ENCODE measurements at regions not wholly inside any gene's neighbourhood (a gene's known extent, or its start where the extent isn't known, plus 50 kb on each side); places are given as distances from the start of the nearest gene placed in this dataset.

GRCh38 chrX:125622899-125623298, 303.2 kb downstream of the TEX13C start:
- FAIRE-seq (no peak), DNase-seq (ENCODE audit: insufficient read length, low spot score) (no peak)
- TF ChIP-seq POLR2AphosphoS5 (IDR thresholded peaks at IDR 0.05; ENCODE audit: low read depth, low read length) (no peak), POU2F2 (IDR thresholded peaks at IDR 0.05; ENCODE audit: low read depth, low read length) (no peak), TAF1 (IDR thresholded peaks at IDR 0.05; ENCODE audit: low read depth, low read length) (no peak), SPI1 (IDR thresholded peaks at IDR 0.05; ENCODE audit: low read depth, low read length) (no peak), PAX5 (IDR thresholded peaks at IDR 0.05; ENCODE audit: insufficient read depth, low read length, severe bottlenecking) (no peak), POLR2A (IDR thresholded peaks at IDR 0.05; ENCODE audit: low read depth, low read length) (no peak)

GRCh38 chrX:125627676-125628075, 308.0 kb downstream of the TEX13C start:
- no peak for DNase-seq (ENCODE audit: insufficient read length, low spot score)
- TF ChIP-seq TAF1 (IDR thresholded peaks at IDR 0.05; ENCODE audit: low read depth, low read length) (no peak), PAX5 (IDR thresholded peaks at IDR 0.05; ENCODE audit: insufficient read depth, low read length, severe bottlenecking) (no peak), SPI1 (IDR thresholded peaks at IDR 0.05; ENCODE audit: low read depth, low read length) (no peak), POLR2A (IDR thresholded peaks at IDR 0.05; ENCODE audit: low read depth, low read length) (no peak), POU2F2 (IDR thresholded peaks at IDR 0.05; ENCODE audit: low read depth, low read length) (no peak), POLR2AphosphoS5 (IDR thresholded peaks at IDR 0.05; ENCODE audit: low read depth, low read length) (no peak)
- FAIRE-seq = no peak

- FAIRE-seq (no peak), DNase-seq (ENCODE audit: insufficient read length, low spot score) (no peak)
- TF ChIP-seq PAX5 (IDR thresholded peaks at IDR 0.05; ENCODE audit: insufficient read depth, low read length, severe bottlenecking) (no peak), POLR2AphosphoS5 (IDR thresholded peaks at IDR 0.05; ENCODE audit: low read depth, low read length) (no peak), POU2F2 (IDR thresholded peaks at IDR 0.05; ENCODE audit: low read depth, low read length) (no peak), SPI1 (IDR thresholded peaks at IDR 0.05; ENCODE audit: low read depth, low read length) (no peak), POLR2A (IDR thresholded peaks at IDR 0.05; ENCODE audit: low read depth, low read length) (no peak), TAF1 (IDR thresholded peaks at IDR 0.05; ENCODE audit: low read depth, low read length) (no peak)
Observed at GRCh38 chrX:125628435-125628834, 308.8 kb downstream of the TEX13C start.

- no peak for TF ChIP-seq SPI1 (IDR thresholded peaks at IDR 0.05; ENCODE audit: low read depth, low read length)
- TF ChIP-seq TAF1 (IDR thresholded peaks at IDR 0.05; ENCODE audit: low read depth, low read length) = no peak
- no peak for TF ChIP-seq PAX5 (IDR thresholded peaks at IDR 0.05; ENCODE audit: insufficient read depth, low read length, severe bottlenecking)
- TF ChIP-seq POLR2AphosphoS5 (IDR thresholded peaks at IDR 0.05; ENCODE audit: low read depth, low read length) = no peak
- TF ChIP-seq POLR2A (IDR thresholded peaks at IDR 0.05; ENCODE audit: low read depth, low read length) = no peak
- no peak for TF ChIP-seq POU2F2 (IDR thresholded peaks at IDR 0.05; ENCODE audit: low read depth, low read length)
- FAIRE-seq (no peak), DNase-seq (ENCODE audit: insufficient read length, low spot score) (no peak)
Observed at GRCh38 chrX:125641405-125641804, 321.7 kb downstream of the TEX13C start.

GRCh38 chrX:125646195-125646594, 326.5 kb downstream of the TEX13C start:
- FAIRE-seq = no peak
- no peak for TF ChIP-seq POU2F2 (IDR thresholded peaks at IDR 0.05; ENCODE audit: low read depth, low read length)
- no peak for TF ChIP-seq TAF1 (IDR thresholded peaks at IDR 0.05; ENCODE audit: low read depth, low read length)
- no peak for TF ChIP-seq POLR2A (IDR thresholded peaks at IDR 0.05; ENCODE audit: low read depth, low read length)
- TF ChIP-seq PAX5 (IDR thresholded peaks at IDR 0.05; ENCODE audit: insufficient read depth, low read length, severe bottlenecking) = no peak
- TF ChIP-seq POLR2AphosphoS5 (IDR thresholded peaks at IDR 0.05; ENCODE audit: low read depth, low read length) = no peak
- TF ChIP-seq SPI1 (IDR thresholded peaks at IDR 0.05; ENCODE audit: low read depth, low read length) = no peak
- no peak for DNase-seq (ENCODE audit: insufficient read length, low spot score)

- FAIRE-seq (no peak), DNase-seq (ENCODE audit: insufficient read length, low spot score) (no peak)
- no peak for TF ChIP-seq SPI1 (IDR thresholded peaks at IDR 0.05; ENCODE audit: low read depth, low read length)
- no peak for TF ChIP-seq POLR2A (IDR thresholded peaks at IDR 0.05; ENCODE audit: low read depth, low read length)
- TF ChIP-seq POU2F2 (IDR thresholded peaks at IDR 0.05; ENCODE audit: low read depth, low read length) = no peak
- TF ChIP-seq TAF1 (IDR thresholded peaks at IDR 0.05; ENCODE audit: low read depth, low read length) = no peak
- TF ChIP-seq POLR2AphosphoS5 (IDR thresholded peaks at IDR 0.05; ENCODE audit: low read depth, low read length) = no peak
- no peak for TF ChIP-seq PAX5 (IDR thresholded peaks at IDR 0.05; ENCODE audit: insufficient read depth, low read length, severe bottlenecking)
Observed at GRCh38 chrX:125651426-125651825, 331.8 kb downstream of the TEX13C start.

GRCh38 chrX:125654501-125654900, 334.8 kb downstream of the TEX13C start:
- no peak for DNase-seq (ENCODE audit: insufficient read length, low spot score)
- TF ChIP-seq PAX5 (IDR thresholded peaks at IDR 0.05; ENCODE audit: insufficient read depth, low read length, severe bottlenecking) (no peak), TAF1 (IDR thresholded peaks at IDR 0.05; ENCODE audit: low read depth, low read length) (no peak), POU2F2 (IDR thresholded peaks at IDR 0.05; ENCODE audit: low read depth, low read length) (no peak), POLR2A (IDR thresholded peaks at IDR 0.05; ENCODE audit: low read depth, low read length) (no peak), POLR2AphosphoS5 (IDR thresholded peaks at IDR 0.05; ENCODE audit: low read depth, low read length) (no peak), SPI1 (IDR thresholded peaks at IDR 0.05; ENCODE audit: low read depth, low read length) (no peak)
- FAIRE-seq = no peak

- DNase-seq (ENCODE audit: insufficient read length, low spot score) (no peak), FAIRE-seq (no peak)
- no peak for TF ChIP-seq POLR2A (IDR thresholded peaks at IDR 0.05; ENCODE audit: low read depth, low read length)
- TF ChIP-seq POLR2AphosphoS5 (IDR thresholded peaks at IDR 0.05; ENCODE audit: low read depth, low read length) = no peak
- no peak for TF ChIP-seq TAF1 (IDR thresholded peaks at IDR 0.05; ENCODE audit: low read depth, low read length)
- TF ChIP-seq POU2F2 (IDR thresholded peaks at IDR 0.05; ENCODE audit: low read depth, low read length) = no peak
- no peak for TF ChIP-seq PAX5 (IDR thresholded peaks at IDR 0.05; ENCODE audit: insufficient read depth, low read length, severe bottlenecking)
- no peak for TF ChIP-seq SPI1 (IDR thresholded peaks at IDR 0.05; ENCODE audit: low read depth, low read length)
Observed at GRCh38 chrX:125673758-125674157, 354.1 kb downstream of the TEX13C start.

- FAIRE-seq = no peak
- TF ChIP-seq POLR2AphosphoS5 (IDR thresholded peaks at IDR 0.05; ENCODE audit: low read depth, low read length) (no peak), POLR2A (IDR thresholded peaks at IDR 0.05; ENCODE audit: low read depth, low read length) (no peak), TAF1 (IDR thresholded peaks at IDR 0.05; ENCODE audit: low read depth, low read length) (no peak), SPI1 (IDR thresholded peaks at IDR 0.05; ENCODE audit: low read depth, low read length) (no peak), PAX5 (IDR thresholded peaks at IDR 0.05; ENCODE audit: insufficient read depth, low read length, severe bottlenecking) (no peak), POU2F2 (IDR thresholded peaks at IDR 0.05; ENCODE audit: low read depth, low read length) (no peak)
- DNase-seq (ENCODE audit: insufficient read length, low spot score) = no peak
Observed at GRCh38 chrX:125678258-125678657, 358.6 kb downstream of the TEX13C start.

GRCh38 chrX:125680366-125680765, 360.7 kb downstream of the TEX13C start:
- no peak for TF ChIP-seq SPI1 (IDR thresholded peaks at IDR 0.05; ENCODE audit: low read depth, low read length)
- no peak for TF ChIP-seq POLR2A (IDR thresholded peaks at IDR 0.05; ENCODE audit: low read depth, low read length)
- no peak for TF ChIP-seq POLR2AphosphoS5 (IDR thresholded peaks at IDR 0.05; ENCODE audit: low read depth, low read length)
- no peak for TF ChIP-seq POU2F2 (IDR thresholded peaks at IDR 0.05; ENCODE audit: low read depth, low read length)
- no peak for TF ChIP-seq PAX5 (IDR thresholded peaks at IDR 0.05; ENCODE audit: insufficient read depth, low read length, severe bottlenecking)
- no peak for TF ChIP-seq TAF1 (IDR thresholded peaks at IDR 0.05; ENCODE audit: low read depth, low read length)
- DNase-seq (ENCODE audit: insufficient read length, low spot score) (no peak), FAIRE-seq (no peak)
